C4-2B (cell line): ENCODE measurements at regions not wholly inside any gene's neighbourhood (a gene's known extent, or its start where the extent isn't known, plus 50 kb on each side); places are given as distances from the start of the nearest gene placed in this dataset.

Experiments used
- ZFX ChIP-seq: fragments of 450-650 bp; IDR thresholded peaks from 2 replicates; pipeline ENCODE4 v1.6.1; 2017
- TF ChIP-seq, protein P1 (sequence below): fragments of 450-650 bp; conservative IDR thresholded peaks from 2 replicates; pipeline ENCODE4 v1.5.1; 2017; ENCODE audit warnings: mild to moderate bottlenecking

DNA sequence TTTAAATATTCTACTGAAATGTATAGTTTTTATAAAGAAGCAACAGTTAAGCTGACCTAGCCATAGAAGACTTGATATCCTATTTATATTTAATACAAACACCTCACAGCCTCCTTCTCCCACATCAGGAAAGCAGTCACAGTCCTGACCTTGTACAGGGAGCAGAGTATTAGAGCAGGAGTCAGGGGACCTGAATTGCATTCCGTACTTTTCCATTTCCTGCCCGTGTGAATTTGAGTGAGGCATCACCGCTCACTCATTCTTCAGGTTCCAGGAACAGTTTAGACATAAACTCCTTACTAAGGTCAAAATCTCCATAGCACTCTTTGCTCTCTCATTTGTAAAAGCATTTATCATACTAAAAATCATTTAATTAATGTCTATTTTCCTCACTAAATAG lies 482.5 kb upstream of the FAT3 start:
- TF ChIP-seq, protein P1, sequence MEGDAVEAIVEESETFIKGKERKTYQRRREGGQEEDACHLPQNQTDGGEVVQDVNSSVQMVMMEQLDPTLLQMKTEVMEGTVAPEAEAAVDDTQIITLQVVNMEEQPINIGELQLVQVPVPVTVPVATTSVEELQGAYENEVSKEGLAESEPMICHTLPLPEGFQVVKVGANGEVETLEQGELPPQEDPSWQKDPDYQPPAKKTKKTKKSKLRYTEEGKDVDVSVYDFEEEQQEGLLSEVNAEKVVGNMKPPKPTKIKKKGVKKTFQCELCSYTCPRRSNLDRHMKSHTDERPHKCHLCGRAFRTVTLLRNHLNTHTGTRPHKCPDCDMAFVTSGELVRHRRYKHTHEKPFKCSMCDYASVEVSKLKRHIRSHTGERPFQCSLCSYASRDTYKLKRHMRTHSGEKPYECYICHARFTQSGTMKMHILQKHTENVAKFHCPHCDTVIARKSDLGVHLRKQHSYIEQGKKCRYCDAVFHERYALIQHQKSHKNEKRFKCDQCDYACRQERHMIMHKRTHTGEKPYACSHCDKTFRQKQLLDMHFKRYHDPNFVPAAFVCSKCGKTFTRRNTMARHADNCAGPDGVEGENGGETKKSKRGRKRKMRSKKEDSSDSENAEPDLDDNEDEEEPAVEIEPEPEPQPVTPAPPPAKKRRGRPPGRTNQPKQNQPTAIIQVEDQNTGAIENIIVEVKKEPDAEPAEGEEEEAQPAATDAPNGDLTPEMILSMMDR, result no peak
- TF ChIP-seq ZFX, result no peak
